MM.1S (cell line): ENCODE measurements at regions not wholly inside any gene's neighbourhood (a gene's known extent, or its start where the extent isn't known, plus 50 kb on each side); places are given as distances from the start of the nearest gene placed in this dataset.

Source experiments
- DNase-seq: peaks from one replicate; pipeline ENCODE4 v3.0.0-alpha.2; 2015
- H2AFZ ChIP-seq: fragments of 300-600 bp; sonication (generic); 2 replicates; pipeline ENCODE4 v1.6.0; 2016; ENCODE audit warnings: antibody characterized with exemption, low read length
- H3F3A ChIP-seq: fragments of 300-600 bp; sonication (generic); 2 replicates; pipeline ENCODE4 v1.6.1; 2016; ENCODE audit warnings: mild to moderate bottlenecking, antibody characterized with exemption, low read length, moderate library complexity, mixed read lengths; ENCODE audit not compliant: insufficient read depth
- H3K27ac ChIP-seq: fragments of 300-600 bp; sonication (generic); 2 replicates; pipeline ENCODE4 v1.5.1; 2016; ENCODE audit warnings: mild to moderate bottlenecking, low read length
- H3K27me3 ChIP-seq: fragments of 300-600 bp; sonication (generic); replicated peaks from 2 replicates; pipeline ENCODE4 v1.6.0; 2016; ENCODE audit warnings: low read length; ENCODE audit not compliant: insufficient read depth
- H3K36me3 ChIP-seq: fragments of 300-600 bp; sonication (generic); replicated peaks from 2 replicates; pipeline ENCODE4 v1.6.1; 2016; ENCODE audit warnings: mild to moderate bottlenecking, low read length, mixed read lengths; ENCODE audit not compliant: insufficient read depth
- H3K4me1 ChIP-seq: fragments of 300-600 bp; sonication (generic); 2 replicates; pipeline ENCODE4 v1.6.1; 2016; ENCODE audit warnings: low read length, mixed read lengths
- H3K4me2 ChIP-seq: fragments of 300-600 bp; sonication (generic); 2 replicates; pipeline ENCODE4 v1.6.0; 2016; ENCODE audit warnings: low read depth, low read length
- H3K4me3 ChIP-seq: fragments of 300-600 bp; sonication (generic); 2 replicates; pipeline ENCODE4 v1.5.1; 2016; ENCODE audit warnings: low read length, mixed read lengths
- H3K79me2 ChIP-seq: fragments of 300-600 bp; sonication (generic); 2 replicates; pipeline ENCODE4 v1.6.1; 2016; ENCODE audit warnings: mixed run types, low read length, mixed read lengths
- H3K9ac ChIP-seq: fragments of 300-600 bp; sonication (generic); 2 replicates; pipeline ENCODE4 v1.6.1; 2016; ENCODE audit warnings: low read length, mixed read lengths
- H3K9me2 ChIP-seq: fragments of 300-600 bp; sonication (generic); replicated peaks from 2 replicates; pipeline ENCODE4 v1.6.1; 2016; ENCODE audit warnings: mild to moderate bottlenecking, low read length, mixed read lengths; ENCODE audit not compliant: insufficient read depth
- H3K9me3 ChIP-seq: fragments of 300-600 bp; sonication (generic); replicated peaks from 2 replicates; pipeline ENCODE4 v1.6.1; 2016; ENCODE audit warnings: mild to moderate bottlenecking, low read length, mixed read lengths; ENCODE audit not compliant: insufficient read depth
- H4K20me1 ChIP-seq: fragments of 300-600 bp; sonication (generic); 2 replicates; pipeline ENCODE4 v1.6.1; 2016; ENCODE audit warnings: mild to moderate bottlenecking, low read length, moderate library complexity, mixed read lengths; ENCODE audit not compliant: insufficient read depth
- EZH2 ChIP-seq: fragments of 300-600 bp; sonication (generic); optimal IDR thresholded peaks from 2 replicates; pipeline ENCODE3; 2017; ENCODE audit warnings: low read depth, mild to moderate bottlenecking, antibody characterized with exemption, low read length, mixed read lengths
- EZH2phosphoT487 ChIP-seq: fragments of 300-600 bp; sonication (generic); IDR thresholded peaks from 2 replicates; pipeline ENCODE4 v1.6.1; 2018; ENCODE audit warnings: antibody characterized with exemption, low read length
- TF ChIP-seq, protein P1 (sequence below): fragments of 300-600 bp; sonication (generic); IDR thresholded peaks from 2 replicates; pipeline ENCODE4 v1.5.1; 2016; ENCODE audit warnings: antibody characterized with exemption, low read length, mixed read lengths

DNA sequence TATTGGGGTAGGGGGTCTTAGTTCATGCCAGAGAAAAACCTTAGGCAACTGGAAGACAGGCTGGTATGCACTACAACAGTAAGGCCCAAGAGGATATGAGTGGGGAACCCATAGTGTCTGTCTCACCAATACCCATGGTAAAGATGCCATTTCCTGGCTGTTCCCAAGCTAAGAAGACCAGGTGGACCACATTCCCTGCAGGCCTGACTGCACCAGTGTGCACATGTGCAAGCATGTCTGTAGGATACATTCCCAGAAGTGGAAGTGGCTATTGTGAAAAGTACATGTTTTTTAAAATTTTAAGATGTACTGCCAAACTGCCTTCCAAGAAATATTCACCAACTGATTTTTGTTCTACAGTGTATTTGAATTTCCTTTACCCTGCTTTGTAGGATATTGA is 207.3 kb upstream of the CTNNB1 start:
- Histone ChIP-seq H3K27me3 (no peaks in the 10 kb centered on the region), H4K20me1 (no peaks in the 10 kb centered on the region), H3F3A (no peaks in the 10 kb centered on the region), H3K36me3 (no peaks in the 10 kb centered on the region), H3K9ac (no peak overlapping the region), H3K9me2 (no peaks in the 10 kb centered on the region), H2AFZ (no peak overlapping the region), H3K4me2 (no peak overlapping the region), H3K79me2 (no peaks in the 10 kb centered on the region), H3K4me1 (no peaks in the 10 kb centered on the region), H3K4me3 (no peak overlapping the region), H3K9me3 (no peaks in the 10 kb centered on the region), H3K27ac (no peak overlapping the region)
- no peak for DNase-seq
- TF ChIP-seq EZH2: no peak
- TF ChIP-seq, protein P1, sequence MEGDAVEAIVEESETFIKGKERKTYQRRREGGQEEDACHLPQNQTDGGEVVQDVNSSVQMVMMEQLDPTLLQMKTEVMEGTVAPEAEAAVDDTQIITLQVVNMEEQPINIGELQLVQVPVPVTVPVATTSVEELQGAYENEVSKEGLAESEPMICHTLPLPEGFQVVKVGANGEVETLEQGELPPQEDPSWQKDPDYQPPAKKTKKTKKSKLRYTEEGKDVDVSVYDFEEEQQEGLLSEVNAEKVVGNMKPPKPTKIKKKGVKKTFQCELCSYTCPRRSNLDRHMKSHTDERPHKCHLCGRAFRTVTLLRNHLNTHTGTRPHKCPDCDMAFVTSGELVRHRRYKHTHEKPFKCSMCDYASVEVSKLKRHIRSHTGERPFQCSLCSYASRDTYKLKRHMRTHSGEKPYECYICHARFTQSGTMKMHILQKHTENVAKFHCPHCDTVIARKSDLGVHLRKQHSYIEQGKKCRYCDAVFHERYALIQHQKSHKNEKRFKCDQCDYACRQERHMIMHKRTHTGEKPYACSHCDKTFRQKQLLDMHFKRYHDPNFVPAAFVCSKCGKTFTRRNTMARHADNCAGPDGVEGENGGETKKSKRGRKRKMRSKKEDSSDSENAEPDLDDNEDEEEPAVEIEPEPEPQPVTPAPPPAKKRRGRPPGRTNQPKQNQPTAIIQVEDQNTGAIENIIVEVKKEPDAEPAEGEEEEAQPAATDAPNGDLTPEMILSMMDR: no peak
- no peak for TF ChIP-seq EZH2phosphoT487

DNA sequence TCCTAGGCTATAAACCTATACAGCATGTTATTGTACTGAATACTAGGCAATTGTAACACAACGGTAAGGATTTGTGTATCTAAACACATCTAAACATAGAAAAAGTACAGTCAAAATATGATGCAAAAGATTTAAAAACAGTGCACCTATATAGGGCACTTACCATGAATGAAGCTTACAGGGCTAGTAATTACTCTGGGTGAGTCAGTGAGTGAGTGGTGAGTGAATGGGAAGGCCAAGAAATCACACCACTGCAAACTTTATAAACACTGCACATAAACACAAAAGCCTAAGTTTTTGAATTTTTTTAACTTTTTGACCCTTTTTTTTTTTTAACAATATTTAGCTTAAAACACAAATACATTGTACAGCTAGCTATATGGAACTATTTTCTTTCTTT is 204.7 kb upstream of the CTNNB1 start:
- no peaks in the 10 kb centered on the region for H3K27me3 ChIP-seq
- no peaks in the 10 kb centered on the region for H3K79me2 ChIP-seq
- no peaks in the 10 kb centered on the region for H3K36me3 ChIP-seq
- no peak overlapping the region for H3K27ac ChIP-seq
- H3F3A ChIP-seq: no peaks in the 10 kb centered on the region
- H2AFZ ChIP-seq: no peak overlapping the region
- no peak overlapping the region for H3K4me2 ChIP-seq
- no peaks in the 10 kb centered on the region for H3K9me2 ChIP-seq
- H3K9me3 ChIP-seq: no peaks in the 10 kb centered on the region
- H3K9ac ChIP-seq: no peak overlapping the region
- H4K20me1 ChIP-seq: no peaks in the 10 kb centered on the region
- TF ChIP-seq EZH2phosphoT487 (no peak), EZH2 (no peak)
- TF ChIP-seq, protein P1: no peak
- H3K4me3 ChIP-seq: no peak overlapping the region
- H3K4me1 ChIP-seq: no peaks in the 10 kb centered on the region
- no peak for DNase-seq

DNA sequence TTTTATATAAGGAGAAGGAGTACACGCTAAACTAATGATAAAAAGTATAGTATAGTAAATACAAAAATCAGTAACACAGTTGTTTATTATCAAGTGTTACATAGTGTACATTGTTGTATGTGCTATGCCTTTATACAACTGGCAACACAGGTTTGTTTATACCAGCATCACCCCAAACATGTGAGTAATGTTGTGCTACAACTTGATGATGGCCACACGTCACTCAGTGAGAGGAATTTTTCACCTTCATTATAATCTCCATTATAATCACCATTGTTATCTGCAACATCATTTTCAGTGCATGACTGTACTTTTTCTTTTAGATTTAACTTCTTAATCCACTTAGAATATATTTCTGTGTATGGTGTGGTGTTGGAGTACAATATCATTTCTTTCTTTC is 204.0 kb upstream of the CTNNB1 start:
- DNase-seq: no peak
- no peaks in the 10 kb centered on the region for H4K20me1 ChIP-seq
- TF ChIP-seq, protein P1: no peak
- TF ChIP-seq EZH2phosphoT487: no peak
- TF ChIP-seq EZH2: no peak
- H3K9me2 ChIP-seq: no peaks in the 10 kb centered on the region
- H3K4me3 ChIP-seq: no peak overlapping the region
- H3K9me3 ChIP-seq: no peaks in the 10 kb centered on the region
- no peaks in the 10 kb centered on the region for H3K4me1 ChIP-seq
- H3K27ac ChIP-seq: no peak overlapping the region
- H3K9ac ChIP-seq: no peak overlapping the region
- no peak overlapping the region for H2AFZ ChIP-seq
- H3K4me2 ChIP-seq: no peak overlapping the region
- H3K27me3 ChIP-seq: no peaks in the 10 kb centered on the region
- H3K36me3 ChIP-seq: no peaks in the 10 kb centered on the region
- H3F3A ChIP-seq: no peaks in the 10 kb centered on the region
- H3K79me2 ChIP-seq: no peaks in the 10 kb centered on the region
